ENCODE measurements at regions not wholly inside any gene's neighbourhood (a gene's known extent, or its start where the extent isn't known, plus 50 kb on each side); places are given as distances from the start of the nearest gene placed in this dataset.
"Not testable (repeated sequence)": the region's sequence is repeated elsewhere in the genome, so short reads cannot be mapped to it uniquely, and the experiment has no call there.

DNA sequence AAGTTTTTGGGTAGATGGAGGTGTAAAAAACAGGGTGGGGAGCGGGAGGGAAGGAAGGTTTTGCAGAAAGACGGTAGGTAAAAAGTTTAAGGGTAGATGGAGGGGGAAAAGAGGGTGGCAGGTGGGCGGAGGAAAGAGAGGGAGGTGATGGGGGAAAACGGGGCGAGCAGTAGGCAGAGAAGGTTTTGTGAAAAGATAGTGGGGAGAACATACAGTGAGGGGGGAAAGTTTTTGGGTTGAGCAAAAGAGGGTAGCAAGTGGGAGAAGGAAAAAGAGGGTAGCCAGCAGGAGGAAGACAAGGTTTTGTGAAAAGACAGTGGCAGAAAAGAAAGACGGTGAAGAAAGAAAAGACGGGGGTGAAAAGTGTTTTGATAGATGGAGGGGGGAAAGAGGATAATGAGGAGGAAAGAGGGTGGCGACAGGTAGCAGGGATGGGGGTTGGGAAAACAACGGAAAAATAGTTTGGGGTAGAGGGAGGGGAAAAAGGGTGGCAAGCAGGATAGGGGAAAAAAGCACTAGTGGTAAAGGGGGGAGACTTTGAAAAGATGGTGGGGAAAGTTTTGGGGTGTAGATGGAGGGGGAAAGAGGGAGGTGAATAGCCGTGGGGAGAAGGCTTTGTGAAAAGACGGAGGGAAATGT, 398.8 kb downstream of the KCNJ18 start:
- not testable (repeated sequence) for TF ChIP-seq POLR2AphosphoS5 (IDR thresholded peaks at IDR 0.05; ENCODE audit: borderline replicate concordance, low read depth, low read length); EZH2 (IDR thresholded peaks at IDR 0.05); FOXP2 (optimal IDR thresholded peaks at IDR 0.05; ENCODE audit: control extremely low read depth, extremely low read length, insufficient read depth)
